HEK293 (cell line): ENCODE measurements at regions not wholly inside any gene's neighbourhood (a gene's known extent, or its start where the extent isn't known, plus 50 kb on each side); places are given as distances from the start of the nearest gene placed in this dataset.

Source experiments
- CTCF ChIA-PET: fragments of 350-600 bp; formaldehyde crosslinking; extraction: SDS; loops from one replicate; lab custom pipeline; 2021; ENCODE audit warnings: antibody characterized with exemption; lab: Yijun Ruan, JAX
- POLR2A ChIA-PET: fragments of 300-600 bp; formaldehyde crosslinking; extraction: SDS; loops from one replicate; lab custom pipeline; 2020; ENCODE audit warnings: antibody characterized with exemption, inconsistent platforms; lab: Yijun Ruan, JAX
- H3K27ac ChIP-seq: fragments of 200-500 bp; sonication (Bioruptor generic); 2 replicates; pipeline ENCODE4 v1.5.1; 2014; ENCODE audit warnings: low read depth, low read length, control low read depth, inconsistent platforms; ENCODE audit errors: extremely low read depth
- H3K36me3 ChIP-seq, 2 experiments: fragments of 200-500 bp in 1 of 2; sonication (Bioruptor generic) in 1 of 2; 1 replicate in 1 of 2; 2 replicates in 1 of 2; pipeline ENCODE4 v1.5.1; 2014 to 2017; ENCODE audit warnings: inconsistent platforms in 2 of 2, low read length in 2 of 2; ENCODE audit not compliant: control insufficient read depth in 2 of 2, insufficient read depth in 1 of 2
- H3K4me1 ChIP-seq: fragments of 200-500 bp; sonication (Bioruptor generic); 2 replicates; pipeline ENCODE4 v1.5.1; 2014; ENCODE audit warnings: mild to moderate bottlenecking, low read length, inconsistent platforms; ENCODE audit not compliant: control insufficient read depth, insufficient read depth
- H3K4me3 ChIP-seq: 2 replicates; pipeline ENCODE4 v1.5.1; 2011; ENCODE audit warnings: low read depth, mild to moderate bottlenecking, control low read depth, low read length, moderate library complexity
- H3K9me3 ChIP-seq: fragments of 200-500 bp; sonication (Bioruptor generic); 2 replicates; pipeline ENCODE4 v1.5.1; 2014; ENCODE audit warnings: low read depth, low read length, inconsistent platforms; ENCODE audit not compliant: control insufficient read depth, insufficient read depth
- GLI4 ChIP-seq: fragments of 450-650 bp; formaldehyde crosslinking; IDR thresholded peaks from 2 replicates; pipeline ENCODE4 v1.5.1; 2016; ENCODE audit warnings: missing biosample characterization, missing genetic modification characterization
- IKZF3 ChIP-seq: fragments of 450-650 bp; IDR thresholded peaks from 2 replicates; pipeline ENCODE4 v1.5.0; 2018; ENCODE audit warnings: missing biosample characterization, mild to moderate bottlenecking, missing genetic modification characterization, moderate library complexity
- KLF7 ChIP-seq: fragments of 450-650 bp; formaldehyde crosslinking; IDR thresholded peaks from 2 replicates; pipeline ENCODE4 v1.5.1; 2016; ENCODE audit warnings: missing biosample characterization, missing genetic modification characterization, borderline replicate concordance
- MYNN ChIP-seq: fragments of 450-650 bp; formaldehyde crosslinking; IDR thresholded peaks from 2 replicates; pipeline ENCODE4 v1.5.1; 2016; ENCODE audit warnings: missing biosample characterization, missing genetic modification characterization, borderline replicate concordance
- PRDM10 ChIP-seq: fragments of 450-650 bp; formaldehyde crosslinking; IDR thresholded peaks from 2 replicates; pipeline ENCODE4 v1.5.1; 2016; ENCODE audit warnings: missing biosample characterization, missing genetic modification characterization
- PRDM2 ChIP-seq: fragments of 450-650 bp; formaldehyde crosslinking; IDR thresholded peaks from 2 replicates; pipeline ENCODE4 v1.5.1; 2016; ENCODE audit warnings: missing biosample characterization, missing genetic modification characterization, borderline replicate concordance
- SP2 ChIP-seq: fragments of 450-650 bp; formaldehyde crosslinking; IDR thresholded peaks from 2 replicates; pipeline ENCODE4 v1.5.1; 2016; ENCODE audit warnings: missing biosample characterization, missing genetic modification characterization
- SP7 ChIP-seq: fragments of 450-650 bp; formaldehyde crosslinking; IDR thresholded peaks from 2 replicates; pipeline ENCODE4 v1.5.1; 2016; ENCODE audit warnings: missing biosample characterization, missing genetic modification characterization
- YY2 ChIP-seq: fragments of 450-650 bp; formaldehyde crosslinking; IDR thresholded peaks from 2 replicates; pipeline ENCODE4 v1.5.1; 2016; ENCODE audit warnings: missing biosample characterization, missing genetic modification characterization
- ZBTB21 ChIP-seq: fragments of 450-650 bp; formaldehyde crosslinking; IDR thresholded peaks from 2 replicates; pipeline ENCODE4 v1.5.1; 2017; ENCODE audit warnings: missing biosample characterization, missing genetic modification characterization
- ZFP37 ChIP-seq: fragments of 450-650 bp; formaldehyde crosslinking; IDR thresholded peaks from 2 replicates; pipeline ENCODE4 v1.5.1; 2016; ENCODE audit warnings: missing biosample characterization, missing genetic modification characterization
- ZNF10 ChIP-seq: fragments of 450-650 bp; formaldehyde crosslinking; IDR thresholded peaks from 2 replicates; pipeline ENCODE4 v1.5.1; 2017; ENCODE audit warnings: missing biosample characterization, missing genetic modification characterization
- ZNF155 ChIP-seq: fragments of 450-650 bp; formaldehyde crosslinking; IDR thresholded peaks from 2 replicates; pipeline ENCODE4 v1.5.1; 2016; ENCODE audit warnings: missing biosample characterization, missing genetic modification characterization
- ZNF16 ChIP-seq: fragments of 450-650 bp; formaldehyde crosslinking; IDR thresholded peaks from 2 replicates; pipeline ENCODE4 v1.5.1; 2016; ENCODE audit warnings: low read depth, missing biosample characterization, missing genetic modification characterization
- ZNF19 ChIP-seq: fragments of 450-650 bp; formaldehyde crosslinking; IDR thresholded peaks from 2 replicates; pipeline ENCODE4; 2016; ENCODE audit warnings: missing biosample characterization, missing genetic modification characterization, low read depth
- ZNF24 ChIP-seq: fragments of 450-650 bp; formaldehyde crosslinking; IDR thresholded peaks from 2 replicates; pipeline ENCODE4 v1.5.1; 2016; ENCODE audit warnings: missing biosample characterization, missing genetic modification characterization
- ZNF311 ChIP-seq: fragments of 450-650 bp; formaldehyde crosslinking; IDR thresholded peaks from 2 replicates; pipeline ENCODE4 v1.5.1; 2017; ENCODE audit warnings: missing biosample characterization, missing genetic modification characterization, borderline replicate concordance
- ZNF324 ChIP-seq: fragments of 450-650 bp; formaldehyde crosslinking; IDR thresholded peaks from 2 replicates; pipeline ENCODE4 v1.5.1; 2016; ENCODE audit warnings: missing biosample characterization, missing genetic modification characterization
- ZNF426 ChIP-seq: fragments of 450-650 bp; formaldehyde crosslinking; IDR thresholded peaks from 2 replicates; pipeline ENCODE4 v1.5.1; 2017; ENCODE audit warnings: missing biosample characterization, missing genetic modification characterization, mild to moderate bottlenecking, inconsistent platforms, moderate library complexity
- ZNF549 ChIP-seq: fragments of 450-650 bp; IDR thresholded peaks from 2 replicates; pipeline ENCODE4 v1.5.1; 2018; ENCODE audit warnings: missing biosample characterization, missing genetic modification characterization, mild to moderate bottlenecking, inconsistent platforms, moderate library complexity
- ZNF571 ChIP-seq: fragments of 450-650 bp; formaldehyde crosslinking; IDR thresholded peaks from 2 replicates; pipeline ENCODE4 v1.5.0; 2017; ENCODE audit warnings: missing biosample characterization, missing genetic modification characterization
- ZNF580 ChIP-seq: fragments of 450-650 bp; formaldehyde crosslinking; IDR thresholded peaks from 2 replicates; pipeline ENCODE4 v1.5.1; 2016; ENCODE audit warnings: missing biosample characterization, missing genetic modification characterization
- ZNF670 ChIP-seq: fragments of 450-650 bp; formaldehyde crosslinking; IDR thresholded peaks from 2 replicates; pipeline ENCODE4 v1.5.1; 2016; ENCODE audit warnings: missing biosample characterization, missing genetic modification characterization, low read depth
- ZNF777 ChIP-seq: fragments of 450-650 bp; formaldehyde crosslinking; IDR thresholded peaks from 2 replicates; pipeline ENCODE4 v1.5.1; 2017; ENCODE audit warnings: missing biosample characterization, missing genetic modification characterization, borderline replicate concordance
- ZXDB ChIP-seq: fragments of 450-650 bp; formaldehyde crosslinking; IDR thresholded peaks from 2 replicates; pipeline ENCODE4 v1.5.1; 2016; ENCODE audit warnings: missing biosample characterization, missing genetic modification characterization

GRCh38 chrX:15909605-15910004, 55.0 kb upstream of the AP1S2 start:
- H3K36me3 ChIP-seq: no peaks in the 10 kb centered on the region
- no peak overlapping the region for H3K27ac ChIP-seq
- ChIA-PET POLR2A (no interaction called here), CTCF (interaction anchor here (0.9 kb wide), 1 partner anchor 438 kb away, joined by 3 read pairs; no protein-coding TSS in a partner anchor)
- no peak for TF ChIP-seq ZNF324 (tag by site-specific recombination)
- no peak for TF ChIP-seq ZNF549 (tag by site-specific recombination)
- no peak for TF ChIP-seq ZBTB21 (tag by site-specific recombination)
- no peak for TF ChIP-seq ZNF311 (tag by site-specific recombination)
- TF ChIP-seq SP7 (tag by site-specific recombination): no peak
- no peak for TF ChIP-seq ZNF24 (tag by site-specific recombination)
- TF ChIP-seq ZNF155 (tag by site-specific recombination): no peak
- no peak for TF ChIP-seq GLI4 (tag by site-specific recombination)
- TF ChIP-seq ZXDB (tag by site-specific recombination): no peak
- no peak for TF ChIP-seq ZFP37 (tag by site-specific recombination)
- TF ChIP-seq SP2 (tag by site-specific recombination): no peak
- no peak for TF ChIP-seq IKZF3 (tag by site-specific recombination)
- TF ChIP-seq YY2 (tag by site-specific recombination): no peak
- TF ChIP-seq ZNF777 (tag by site-specific recombination): no peak
- no peak for TF ChIP-seq ZNF10 (tag by site-specific recombination)
- TF ChIP-seq ZNF580 (tag by site-specific recombination): no peak
- no peak overlapping the region for H3K4me3 ChIP-seq
- H3K4me1 ChIP-seq: no peaks in the 10 kb centered on the region
- no peaks in the 10 kb centered on the region for H3K9me3 ChIP-seq

GRCh38 chrX:15908603-15909290, 54.1 kb upstream of the AP1S2 start:
- no peak overlapping the region for H3K27ac ChIP-seq
- CTCF ChIA-PET: interaction anchor here (0.7 to 1.1 kb wide), 3 partner anchors 32 to 578 kb away, joined by 3 read pairs; no protein-coding TSS in a partner anchor
- TF ChIP-seq ZNF16 (tag by site-specific recombination) (no peak), MYNN (tag by site-specific recombination) (no peak), ZNF19 (no peak), PRDM10 (tag by site-specific recombination) (no peak), ZNF571 (tag by site-specific recombination) (no peak), KLF7 (tag by site-specific recombination) (no peak), ZNF426 (tag by site-specific recombination) (no peak), PRDM2 (no peak), ZNF670 (tag by site-specific recombination) (no peak)
- H3K4me3 ChIP-seq: no peak overlapping the region
- no peaks in the 10 kb centered on the region for H3K9me3 ChIP-seq
- H3K36me3 ChIP-seq: no peaks in the 10 kb centered on the region
- no peaks in the 10 kb centered on the region for H3K4me1 ChIP-seq
- POLR2A ChIA-PET: interaction anchor here (0.5 kb wide), 1 partner anchor 396 kb away, joined by 5 read pairs; no protein-coding TSS in a partner anchor
